ENCODE measurements at regions not wholly inside any gene's neighbourhood (a gene's known extent, or its start where the extent isn't known, plus 50 kb on each side); places are given as distances from the start of the nearest gene placed in this dataset.

- TF ChIP-seq SP7 (tag by site-specific recombination; IDR thresholded peaks at IDR 0.05) (no peak), PRDM1 (tag by site-specific recombination; IDR thresholded peaks at IDR 0.05) (no peak), ZXDB (tag by site-specific recombination; IDR thresholded peaks at IDR 0.05) (no peak), ZNF785 (tag by site-specific recombination; IDR thresholded peaks at IDR 0.05) (no peak), ZNF677 (tag by site-specific recombination; IDR thresholded peaks at IDR 0.05) (no peak), ZNF473 (tag by site-specific recombination; IDR thresholded peaks at IDR 0.05) (no peak)
Observed at GRCh38 chr1:223453902-223454301, 60.7 kb downstream of the CCDC185 start (continued).

- H3K4me1 ChIP-seq (ENCODE audit: control insufficient read depth, insufficient read depth, low read length): no peaks in the 10 kb centered on the region
- no peaks in the 10 kb centered on the region for H3K9me3 ChIP-seq (ENCODE audit: control insufficient read depth, insufficient read depth, low read depth, low read length)
- ChIA-PET POLR2A (no interaction called here), CTCF (interaction anchor here (1.0 kb wide), 2 partner anchors 24 to 322 kb away, joined by 4 to 6 read pairs; no protein-coding TSS in a partner anchor)
- no peak overlapping the region for H3K27ac ChIP-seq (ENCODE audit: extremely low read depth, low read depth, low read length)
- TF ChIP-seq ZNF48 (tag by site-specific recombination; IDR thresholded peaks at IDR 0.05): no peak
- no peak for TF ChIP-seq ZNF221 (tag by site-specific recombination; IDR thresholded peaks at IDR 0.05; ENCODE audit: borderline replicate concordance)
- TF ChIP-seq ZSCAN4 (tag by site-specific recombination; IDR thresholded peaks at IDR 0.05): no peak
- TF ChIP-seq ZNF155 (tag by site-specific recombination; IDR thresholded peaks at IDR 0.05): no peak
- TF ChIP-seq ZSCAN16 (tag by site-specific recombination; IDR thresholded peaks at IDR 0.05): no peak
- TF ChIP-seq ZNF146 (tag by site-specific recombination; IDR thresholded peaks at IDR 0.05): no peak
- no peak overlapping the region for H3K4me3 ChIP-seq (ENCODE audit: low read depth, low read length)
- H3K36me3 ChIP-seq (ENCODE audit: control insufficient read depth in 2 of 2, insufficient read depth in 1 of 2, low read length in 2 of 2): no peaks in the 10 kb centered on the region
Observed at GRCh38 chr1:223454959-223455358, 61.7 kb downstream of the CCDC185 start.

- Histone ChIP-seq H3K36me3 (ENCODE audit: control insufficient read depth in 2 of 2, insufficient read depth in 1 of 2, low read length in 2 of 2) (no peaks in the 10 kb centered on the region), H3K4me3 (ENCODE audit: low read depth, low read length) (no peak overlapping the region), H3K27ac (ENCODE audit: extremely low read depth, low read depth, low read length) (no peak overlapping the region), H3K4me1 (ENCODE audit: control insufficient read depth, insufficient read depth, low read length) (no peaks in the 10 kb centered on the region), H3K9me3 (ENCODE audit: control insufficient read depth, insufficient read depth, low read depth, low read length) (no peaks in the 10 kb centered on the region)
- CTCF ChIA-PET: interaction anchor here (1.0 kb wide), 1 partner anchor 322 kb away, joined by 6 read pairs; no protein-coding TSS in a partner anchor
- TF ChIP-seq ZNF555 (tag by site-specific recombination; conservative IDR thresholded peaks at IDR 0.05) (no peak), ZNF184 (tag by site-specific recombination; IDR thresholded peaks at IDR 0.05) (no peak), ZBTB17 (tag by site-specific recombination; IDR thresholded peaks at IDR 0.05) (no peak), ZNF248 (tag by site-specific recombination; IDR thresholded peaks at IDR 0.05) (no peak), MEIS1 (CRISPR knock-in tag; IDR thresholded peaks at IDR 0.05; ENCODE audit: borderline replicate concordance) (no peak), KLF17 (tag by site-specific recombination; IDR thresholded peaks at IDR 0.05) (no peak), ZBTB8A (tag by site-specific recombination; IDR thresholded peaks at IDR 0.05) (no peak), ZNF324 (tag by site-specific recombination; IDR thresholded peaks at IDR 0.05) (no peak), GFI1B (tag by site-specific recombination; IDR thresholded peaks at IDR 0.05) (no peak), ZNF585B (tag by site-specific recombination; IDR thresholded peaks at IDR 0.05) (no peak), KLF7 (tag by site-specific recombination; IDR thresholded peaks at IDR 0.05; ENCODE audit: borderline replicate concordance) (no peak), ZBTB11 (tag by site-specific recombination; conservative IDR thresholded peaks at IDR 0.05; ENCODE audit: low read depth) (no peak), ZNF670 (tag by site-specific recombination; IDR thresholded peaks at IDR 0.05; ENCODE audit: low read depth) (no peak), ZBTB10 (tag by site-specific recombination; IDR thresholded peaks at IDR 0.05) (no peak)
- POLR2A ChIA-PET: no interaction called here
Observed at GRCh38 chr1:223455470-223455869, 62.3 kb downstream of the CCDC185 start.

All from HEK293 (cell line).